PC-3 (cell line): ENCODE measurements at regions not wholly inside any gene's neighbourhood (a gene's known extent, or its start where the extent isn't known, plus 50 kb on each side); places are given as distances from the start of the nearest gene placed in this dataset.

Experiments
- ATAC-seq: fragments of 200-7000 bp; cut with Tn5 transposase; 2 replicates; pipeline ENCODE4 v1.9.1; 2020; ENCODE audit warnings: mild to moderate bottlenecking, moderate library complexity
- BruUV-seq: library from RNA; stranded (reverse); fragments of 400-500 nt; replicated peaks from 2 replicates; lab custom pipeline; 2021; lab: Mats Ljungman, UMichigan
- CTCF ChIA-PET: fragments of 300-600 bp; sonication (Branson Sonifier 250); formaldehyde crosslinking; loops from one replicate; lab custom pipeline; 2022; ENCODE audit warnings: antibody characterized with exemption; lab: Charles Lee
- POLR2A ChIA-PET: fragments of 300-600 bp; sonication (Branson Sonifier 250); formaldehyde crosslinking; loops from one replicate; lab custom pipeline; 2022; ENCODE audit warnings: antibody characterized with exemption; ENCODE audit not compliant: unreplicated experiment; lab: Charles Lee
- DNase-seq: peaks from one replicate; pipeline ENCODE4 v3.0.0-alpha.2; 2015
- H2AFZ ChIP-seq: fragments of 300-600 bp; sonication (generic); 2 replicates; pipeline ENCODE4 v1.6.0; 2016; ENCODE audit warnings: antibody characterized with exemption, low read length
- H3F3A ChIP-seq: fragments of 300-600 bp; sonication (generic); one replicate; pipeline ENCODE4 v1.6.0; 2017; ENCODE audit warnings: antibody characterized with exemption, low read length, control low read depth, mild to moderate bottlenecking; ENCODE audit not compliant: unreplicated experiment
- H3K27ac ChIP-seq: fragments of 300-600 bp; sonication (generic); 2 replicates; pipeline ENCODE4 v1.5.1; 2016; ENCODE audit warnings: mild to moderate bottlenecking, low read length
- H3K27me3 ChIP-seq: fragments of 300-600 bp; sonication (generic); 2 replicates; pipeline ENCODE4 v1.6.1; 2016; ENCODE audit warnings: low read length, mixed read lengths
- H3K36me3 ChIP-seq: fragments of 300-600 bp; sonication (generic); 2 replicates; pipeline ENCODE4 v1.6.1; 2016; ENCODE audit warnings: low read depth, mixed run types, low read length, mixed read lengths
- H3K4me1 ChIP-seq: fragments of 300-600 bp; sonication (generic); 2 replicates; pipeline ENCODE4 v1.5.1; 2016; ENCODE audit warnings: low read length; ENCODE audit not compliant: insufficient read depth
- H3K4me2 ChIP-seq: fragments of 300-600 bp; sonication (generic); 2 replicates; pipeline ENCODE4 v1.6.0; 2016; ENCODE audit warnings: low read length
- H3K4me3 ChIP-seq: fragments of 300-600 bp; sonication (generic); 2 replicates; pipeline ENCODE4 v1.5.1; 2016; ENCODE audit warnings: mild to moderate bottlenecking, low read length, mixed read lengths
- H3K79me2 ChIP-seq: fragments of 300-600 bp; sonication (generic); 2 replicates; pipeline ENCODE4 v1.6.1; 2017; ENCODE audit warnings: low read length, mixed read lengths
- H3K9ac ChIP-seq: fragments of 300-600 bp; sonication (generic); 2 replicates; pipeline ENCODE4 v1.6.0; 2016; ENCODE audit warnings: mild to moderate bottlenecking, low read length
- H3K9me2 ChIP-seq: fragments of 300-600 bp; sonication (generic); replicated peaks from 2 replicates; pipeline ENCODE4 v1.6.1; 2016; ENCODE audit warnings: mixed run types, low read length, mixed read lengths
- H3K9me3 ChIP-seq: fragments of 300-600 bp; sonication (generic); 2 replicates; pipeline ENCODE4 v1.6.1; 2016; ENCODE audit warnings: low read length, mixed read lengths
- H4K20me1 ChIP-seq: fragments of 300-600 bp; sonication (generic); 2 replicates; pipeline ENCODE4 v1.6.1; 2016; ENCODE audit warnings: low read length, mixed read lengths
- EZH2 ChIP-seq: fragments of 300-600 bp; sonication (generic); IDR thresholded peaks from one replicate; pipeline ENCODE4 v1.6.1; 2017; ENCODE audit warnings: antibody characterized with exemption, mild to moderate bottlenecking, low read length; ENCODE audit not compliant: unreplicated experiment
- EZH2phosphoT487 ChIP-seq: fragments of 300-600 bp; sonication (generic); IDR thresholded peaks from 2 replicates; pipeline ENCODE4 v1.6.1; 2018; ENCODE audit warnings: mild to moderate bottlenecking, antibody characterized with exemption, low read length, borderline replicate concordance
- intact Hi-C: fragments of 100-400 bp; cut with micrococcal nuclease; formaldehyde crosslinking; loops from 2 replicates; pipeline ENCODE4 v1.9.0; 2023
- TF ChIP-seq, protein P1 (sequence below): fragments of 300-600 bp; sonication (generic); conservative IDR thresholded peaks from 2 replicates; pipeline ENCODE4 v1.5.1; 2017; ENCODE audit warnings: antibody characterized with exemption, low read depth, mild to moderate bottlenecking, low read length

- no peaks in the 10 kb centered on the region for H3K79me2 ChIP-seq
- no peak for TF ChIP-seq EZH2phosphoT487
- no peak for TF ChIP-seq EZH2
- TF ChIP-seq, protein P1, sequence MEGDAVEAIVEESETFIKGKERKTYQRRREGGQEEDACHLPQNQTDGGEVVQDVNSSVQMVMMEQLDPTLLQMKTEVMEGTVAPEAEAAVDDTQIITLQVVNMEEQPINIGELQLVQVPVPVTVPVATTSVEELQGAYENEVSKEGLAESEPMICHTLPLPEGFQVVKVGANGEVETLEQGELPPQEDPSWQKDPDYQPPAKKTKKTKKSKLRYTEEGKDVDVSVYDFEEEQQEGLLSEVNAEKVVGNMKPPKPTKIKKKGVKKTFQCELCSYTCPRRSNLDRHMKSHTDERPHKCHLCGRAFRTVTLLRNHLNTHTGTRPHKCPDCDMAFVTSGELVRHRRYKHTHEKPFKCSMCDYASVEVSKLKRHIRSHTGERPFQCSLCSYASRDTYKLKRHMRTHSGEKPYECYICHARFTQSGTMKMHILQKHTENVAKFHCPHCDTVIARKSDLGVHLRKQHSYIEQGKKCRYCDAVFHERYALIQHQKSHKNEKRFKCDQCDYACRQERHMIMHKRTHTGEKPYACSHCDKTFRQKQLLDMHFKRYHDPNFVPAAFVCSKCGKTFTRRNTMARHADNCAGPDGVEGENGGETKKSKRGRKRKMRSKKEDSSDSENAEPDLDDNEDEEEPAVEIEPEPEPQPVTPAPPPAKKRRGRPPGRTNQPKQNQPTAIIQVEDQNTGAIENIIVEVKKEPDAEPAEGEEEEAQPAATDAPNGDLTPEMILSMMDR: no peak
- ATAC-seq: no peak
Measured at GRCh38 chr18:28777756-28778155, 600.8 kb upstream of the CDH2 start.

GRCh38 chr18:28771849-28772248, 594.9 kb upstream of the CDH2 start:
- Histone ChIP-seq H3K4me3 (no peak overlapping the region), H2AFZ (no peak overlapping the region), H3K27me3 (no peaks in the 10 kb centered on the region), H3K9me2 (0 out of 2 replicates have a peak, but pooled peaks cover 3% of the 10 kb centered on the region), H3K4me1 (peaks cover 16% of the 10 kb centered on the region), H3K27ac (no peak overlapping the region), H3K9me3 (no peaks in the 10 kb centered on the region), H3K9ac (no peak overlapping the region), H3K4me2 (no peak overlapping the region), H3K79me2 (no peaks in the 10 kb centered on the region), H3K36me3 (no peaks in the 10 kb centered on the region), H4K20me1 (no peaks in the 10 kb centered on the region), H3F3A (no peaks in the 10 kb centered on the region)
- BruUV-seq: no TSS peak
- ChIA-PET CTCF (no interaction called here), POLR2A (no interaction called here)
- TF ChIP-seq EZH2 (no peak), EZH2phosphoT487 (no peak)
- TF ChIP-seq, protein P1: no peak
- ATAC-seq (no peak), DNase-seq (no peak)
- intact Hi-C loops: no loop called here

More at GRCh38 chr18:28777756-28778155, 600.8 kb upstream of the CDH2 start:
- Histone ChIP-seq H4K20me1 (no peaks in the 10 kb centered on the region), H3F3A (no peaks in the 10 kb centered on the region), H3K27ac (no peak overlapping the region), H3K4me3 (no peak overlapping the region), H3K9ac (no peak overlapping the region), H3K4me2 (no peak overlapping the region), H3K36me3 (no peaks in the 10 kb centered on the region), H3K9me2 (no peaks in the 10 kb centered on the region), H2AFZ (no peak overlapping the region), H3K9me3 (no peaks in the 10 kb centered on the region), H3K4me1 (no peaks in the 10 kb centered on the region), H3K27me3 (no peaks in the 10 kb centered on the region)
- POLR2A ChIA-PET: no interaction called here
- DNase-seq: no peak
- CTCF ChIA-PET: no interaction called here
- BruUV-seq: no TSS peak
- intact Hi-C loops: no loop called here
